GM12874 (cell line): ENCODE measurements at regions not wholly inside any gene's neighbourhood (a gene's known extent, or its start where the extent isn't known, plus 50 kb on each side); places are given as distances from the start of the nearest gene placed in this dataset.

ENCODE experiments used
- TF ChIP-seq, protein P1 (sequence below): IDR thresholded peaks from 2 replicates; pipeline ENCODE4 v1.5.1; 2011; ENCODE audit warnings: low read depth, mild to moderate bottlenecking, control low read depth, low read length, moderate library complexity; ENCODE audit not compliant: insufficient read depth

GRCh38 chr9:135228345-135228982 lies 141.0 kb downstream of the OLFM1 start:
- TF ChIP-seq, protein P1, sequence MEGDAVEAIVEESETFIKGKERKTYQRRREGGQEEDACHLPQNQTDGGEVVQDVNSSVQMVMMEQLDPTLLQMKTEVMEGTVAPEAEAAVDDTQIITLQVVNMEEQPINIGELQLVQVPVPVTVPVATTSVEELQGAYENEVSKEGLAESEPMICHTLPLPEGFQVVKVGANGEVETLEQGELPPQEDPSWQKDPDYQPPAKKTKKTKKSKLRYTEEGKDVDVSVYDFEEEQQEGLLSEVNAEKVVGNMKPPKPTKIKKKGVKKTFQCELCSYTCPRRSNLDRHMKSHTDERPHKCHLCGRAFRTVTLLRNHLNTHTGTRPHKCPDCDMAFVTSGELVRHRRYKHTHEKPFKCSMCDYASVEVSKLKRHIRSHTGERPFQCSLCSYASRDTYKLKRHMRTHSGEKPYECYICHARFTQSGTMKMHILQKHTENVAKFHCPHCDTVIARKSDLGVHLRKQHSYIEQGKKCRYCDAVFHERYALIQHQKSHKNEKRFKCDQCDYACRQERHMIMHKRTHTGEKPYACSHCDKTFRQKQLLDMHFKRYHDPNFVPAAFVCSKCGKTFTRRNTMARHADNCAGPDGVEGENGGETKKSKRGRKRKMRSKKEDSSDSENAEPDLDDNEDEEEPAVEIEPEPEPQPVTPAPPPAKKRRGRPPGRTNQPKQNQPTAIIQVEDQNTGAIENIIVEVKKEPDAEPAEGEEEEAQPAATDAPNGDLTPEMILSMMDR: no peak

DNA sequence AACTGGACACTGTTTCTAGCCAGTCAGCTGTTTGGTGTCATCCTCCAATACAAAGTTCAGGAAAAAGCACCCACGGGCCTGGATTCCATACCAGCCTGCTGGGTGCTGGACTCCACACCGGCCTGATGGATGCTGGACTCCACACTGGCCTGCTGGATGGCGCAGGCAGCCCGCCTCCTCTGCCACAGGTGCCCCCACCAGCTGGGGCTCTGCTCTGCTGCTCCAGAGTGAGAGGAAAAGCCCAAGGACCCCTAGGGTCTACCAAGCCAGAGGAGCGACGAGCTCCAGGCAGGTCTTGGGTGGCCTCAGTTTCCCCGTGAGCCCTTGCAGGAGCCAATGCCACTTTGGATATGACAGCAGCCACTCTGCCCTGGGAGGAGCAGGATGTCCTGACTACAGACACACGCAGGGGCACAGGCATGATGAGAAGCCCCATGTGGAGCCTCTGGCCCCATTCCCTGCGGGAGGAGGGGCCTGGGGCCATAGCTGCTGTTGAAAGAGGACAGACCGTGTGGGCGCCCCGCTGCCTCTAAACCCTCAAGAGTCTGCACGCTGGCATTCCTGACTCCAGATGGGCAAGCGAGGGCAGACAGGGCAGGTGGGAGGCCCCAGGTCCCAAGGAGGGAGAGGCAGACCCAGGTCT lies 141.6 kb downstream of the OLFM1 start:
- TF ChIP-seq, protein P1: no peak

DNA sequence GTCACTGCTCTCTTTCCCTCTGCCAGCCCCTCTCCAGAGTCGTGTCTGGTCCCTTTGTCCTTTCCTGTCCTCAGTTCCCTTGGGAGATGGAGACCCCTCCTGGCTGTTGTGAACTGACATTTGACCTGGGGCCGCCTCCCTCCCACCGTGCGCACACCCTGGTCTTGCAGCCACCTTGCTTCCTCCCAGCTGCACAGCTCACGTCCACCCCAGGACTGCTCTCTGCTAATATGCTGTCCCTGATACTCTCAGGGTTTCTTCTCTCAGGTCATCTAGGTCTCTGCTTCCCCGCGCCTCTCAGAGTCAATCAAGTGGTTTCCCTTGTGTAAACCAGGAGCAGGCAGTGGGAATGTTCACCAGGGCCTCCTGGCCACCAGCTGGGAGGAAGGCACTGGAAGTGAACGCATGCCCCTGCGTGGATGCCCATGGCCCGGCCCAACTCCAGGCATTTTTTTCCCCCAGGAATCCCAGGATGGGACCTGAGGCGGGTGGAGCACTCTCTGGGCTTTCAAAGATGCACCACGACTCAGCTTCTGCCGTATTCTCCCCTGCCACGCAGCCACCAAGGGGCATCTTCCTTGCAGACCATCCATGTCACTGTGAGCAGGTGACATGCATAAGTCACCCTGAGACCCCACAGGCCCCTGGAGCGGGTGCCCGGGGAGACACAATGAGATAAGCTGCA lies 142.4 kb downstream of the OLFM1 start:
- TF ChIP-seq, protein P1: no peak

- TF ChIP-seq, protein P1: no peak
These were observed 142.9 kb downstream of the OLFM1 start for GRCh38 chr9:135230386-135230765.

GRCh38 chr9:135230817-135231520 lies 143.5 kb downstream of the OLFM1 start:
- TF ChIP-seq, protein P1: no peak

DNA sequence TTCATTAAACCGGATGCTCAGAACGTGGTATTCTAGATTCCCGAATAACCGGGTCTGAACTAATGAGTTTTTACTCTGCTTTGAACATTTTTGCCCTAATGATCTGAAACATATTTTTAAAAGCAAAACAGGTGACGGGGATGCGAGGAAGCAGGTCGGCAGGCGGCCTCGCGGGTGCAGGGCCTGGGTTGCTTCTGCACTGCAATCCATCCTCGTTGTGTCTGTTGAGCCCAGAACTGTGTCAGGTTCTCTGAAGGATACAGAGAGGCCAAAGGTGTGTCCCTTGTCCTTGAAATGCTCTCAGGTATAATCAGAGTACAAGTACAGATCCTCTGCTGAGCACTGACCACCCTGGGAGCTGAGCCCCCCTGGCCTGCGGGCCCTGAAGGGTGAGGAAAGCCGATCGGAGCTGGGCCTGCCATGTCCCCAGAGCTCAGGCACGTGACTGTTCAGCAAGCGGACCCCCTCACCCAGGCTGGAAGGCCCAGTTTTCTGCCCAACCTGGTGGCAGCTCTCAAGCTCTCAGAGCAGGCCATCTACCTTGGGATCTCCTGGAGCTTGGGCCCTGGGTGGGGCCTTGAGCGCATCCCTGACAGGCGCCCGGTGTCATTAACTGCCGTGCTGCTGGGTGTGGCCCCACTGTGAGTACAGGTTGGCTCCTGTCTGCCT lies 151.8 kb downstream of the OLFM1 start:
- TF ChIP-seq, protein P1: no peak

- TF ChIP-seq, protein P1: no peak
These were observed 152.3 kb downstream of the OLFM1 start for GRCh38 chr9:135239769-135240141.
